GM19328 (cell line): ENCODE measurements at regions not wholly inside any gene's neighbourhood (a gene's known extent, or its start where the extent isn't known, plus 50 kb on each side); places are given as distances from the start of the nearest gene placed in this dataset.
"Not testable (repeated sequence)": the region's sequence is repeated elsewhere in the genome, so short reads cannot be mapped to it uniquely, and the experiment has no call there.

ENCODE experiments used
- ATAC-seq: cut with Tn5 transposase; IDR thresholded peaks from one replicate; pipeline ENCODE4 v1.9.1; 2021; ENCODE audit warnings: mild to moderate bottlenecking, moderate library complexity; ENCODE audit not compliant: unreplicated experiment

GRCh38 chr9:41643571-41644279 is 454.6 kb upstream of the ZNG1F start:
- ATAC-seq = peak; percentile 100

- ATAC-seq = not testable (repeated sequence)
These were observed 444.6 kb upstream of the ZNG1F start for GRCh38 chr9:41633726-41634125.

GRCh38 chr9:41623666-41624065 is 434.5 kb upstream of the ZNG1F start:
- not testable (repeated sequence) for ATAC-seq

- not testable (repeated sequence) for ATAC-seq
These were observed 430.1 kb upstream of the ZNG1F start for GRCh38 chr9:41619254-41619653.

GRCh38 chr9:41606961-41607547 is 417.9 kb upstream of the ZNG1F start:
- not testable (repeated sequence) for ATAC-seq

GRCh38 chr9:41565572-41565971 is 376.5 kb upstream of the ZNG1F start:
- not testable (repeated sequence) for ATAC-seq
